Activated CD4-positive, alpha-beta T cell treated with anti-CD3 and anti-CD28 coated beads, Interleukin-2, amount 50 U/mL, for 24 hours (primary cell): ENCODE measurements at regions not wholly inside any gene's neighbourhood (a gene's known extent, or its start where the extent isn't known, plus 50 kb on each side); places are given as distances from the start of the nearest gene placed in this dataset.

Experiments
- DNase-seq, 2 donors: peaks; one replicate each; pipeline ENCODE4 v3.0.0-alpha.2; 2020; ENCODE audit warnings: low read depth in 1 of 2, low spot score in 1 of 2

DNA sequence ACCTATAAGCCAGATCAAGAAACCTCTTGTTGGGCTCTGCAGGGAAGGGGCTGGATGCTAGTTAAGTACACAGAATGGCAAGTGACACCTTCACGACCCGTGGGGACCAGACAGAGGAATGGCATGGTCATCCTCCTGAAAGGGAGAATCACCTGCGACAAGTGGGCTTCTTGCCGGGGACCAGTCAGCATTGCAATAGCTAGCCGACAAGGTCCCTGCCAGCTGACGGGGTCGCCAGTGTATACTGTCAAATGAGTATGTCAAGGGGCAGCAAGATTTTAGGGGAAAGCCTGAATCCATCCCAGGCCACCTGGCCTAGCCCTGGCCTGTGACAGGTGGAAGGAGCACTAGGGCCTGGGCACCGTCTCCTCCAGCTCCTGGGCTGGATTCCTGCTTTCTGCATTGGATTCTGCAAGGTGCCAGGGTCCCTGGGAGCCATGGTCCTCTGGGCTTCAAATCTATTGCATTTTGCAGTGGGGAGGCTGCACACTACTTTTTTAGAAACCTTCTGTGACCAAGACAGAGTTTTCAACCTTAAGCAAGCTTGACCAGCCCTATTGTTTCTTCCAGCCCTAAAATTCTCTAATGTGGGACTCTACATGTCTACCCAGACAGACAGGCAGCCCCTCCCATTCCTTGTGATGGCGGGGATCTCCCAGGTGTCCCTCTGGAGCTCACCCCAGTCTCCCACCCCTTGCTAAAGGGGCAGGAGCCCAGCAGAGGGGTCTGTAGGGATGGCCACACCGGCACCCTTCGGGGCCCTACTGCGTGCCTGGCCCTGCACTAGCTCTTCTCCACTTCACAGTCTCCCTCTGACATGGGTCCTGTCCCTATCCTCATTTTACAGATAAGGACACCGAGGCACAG is 178.5 kb downstream of the GLI2 start:
- no peak for DNase-seq

GRCh38 chr2:120914839-120915521 is 179.3 kb downstream of the GLI2 start:
- no peak for DNase-seq

DNA sequence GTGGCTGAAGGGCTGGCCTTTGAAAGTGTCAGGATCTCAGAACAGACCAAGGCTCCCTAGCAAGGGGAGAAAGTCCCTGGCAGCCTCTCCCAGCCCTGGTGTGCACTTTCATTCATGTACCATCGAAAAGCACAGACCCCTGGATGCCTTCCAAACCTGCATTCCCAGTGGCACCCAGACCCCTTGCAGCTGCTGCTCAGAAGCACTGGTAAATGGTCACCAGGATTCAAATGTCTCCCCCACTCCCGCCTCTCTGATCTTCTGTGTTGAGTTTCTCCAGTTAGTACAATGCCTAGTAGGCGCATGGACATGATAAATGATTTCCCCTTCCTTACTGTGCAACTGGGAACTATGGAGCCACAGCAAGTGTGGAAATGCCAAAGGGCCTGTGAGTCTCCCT is 180.0 kb downstream of the GLI2 start:
- no peak for DNase-seq

GRCh38 chr2:120916446-120916845 is 180.8 kb downstream of the GLI2 start:
- no peak for DNase-seq

DNA sequence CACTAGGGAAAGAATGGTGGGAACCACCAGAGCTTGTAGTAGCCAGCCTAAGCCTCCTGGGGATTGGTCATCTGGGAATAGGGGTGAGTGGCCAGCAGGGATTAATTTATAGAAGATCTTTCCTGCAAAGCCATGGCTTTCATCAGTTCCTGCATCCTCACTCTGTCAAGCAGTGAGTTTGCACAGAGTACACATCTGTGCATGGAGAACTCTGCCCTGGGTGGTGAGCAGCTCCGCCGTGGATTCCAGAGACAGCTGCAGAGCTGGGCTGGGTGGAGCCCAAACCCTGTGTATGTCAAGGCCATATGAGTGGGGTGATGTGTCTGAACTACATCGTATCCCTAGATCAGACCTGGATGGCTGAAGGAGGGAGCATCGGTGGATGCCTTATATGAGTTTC is 182.2 kb downstream of the GLI2 start:
- no peak for DNase-seq

DNA sequence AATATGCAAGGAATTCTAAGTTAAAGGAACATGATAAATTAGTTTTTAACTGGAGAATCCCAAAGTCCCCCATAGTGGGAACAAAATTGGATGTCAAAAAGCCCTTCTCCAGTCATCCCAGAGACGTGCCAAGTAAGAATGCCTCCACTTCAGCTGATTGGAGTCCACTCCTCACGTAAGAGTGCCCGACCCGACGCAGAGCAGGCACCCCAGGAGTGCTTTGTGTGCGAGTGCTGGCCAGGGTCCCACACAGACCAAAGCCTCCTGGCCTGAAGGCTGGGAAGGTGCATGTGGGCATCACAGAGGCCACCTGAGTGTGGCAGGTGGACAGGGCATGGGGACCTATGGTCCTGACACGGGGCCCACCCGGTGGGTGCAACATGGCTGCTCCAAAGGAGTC is 183.5 kb downstream of the GLI2 start:
- no peak for DNase-seq

- DNase-seq: no peak
Observed at GRCh38 chr2:120919771-120920453, 184.2 kb downstream of the GLI2 start.

DNA sequence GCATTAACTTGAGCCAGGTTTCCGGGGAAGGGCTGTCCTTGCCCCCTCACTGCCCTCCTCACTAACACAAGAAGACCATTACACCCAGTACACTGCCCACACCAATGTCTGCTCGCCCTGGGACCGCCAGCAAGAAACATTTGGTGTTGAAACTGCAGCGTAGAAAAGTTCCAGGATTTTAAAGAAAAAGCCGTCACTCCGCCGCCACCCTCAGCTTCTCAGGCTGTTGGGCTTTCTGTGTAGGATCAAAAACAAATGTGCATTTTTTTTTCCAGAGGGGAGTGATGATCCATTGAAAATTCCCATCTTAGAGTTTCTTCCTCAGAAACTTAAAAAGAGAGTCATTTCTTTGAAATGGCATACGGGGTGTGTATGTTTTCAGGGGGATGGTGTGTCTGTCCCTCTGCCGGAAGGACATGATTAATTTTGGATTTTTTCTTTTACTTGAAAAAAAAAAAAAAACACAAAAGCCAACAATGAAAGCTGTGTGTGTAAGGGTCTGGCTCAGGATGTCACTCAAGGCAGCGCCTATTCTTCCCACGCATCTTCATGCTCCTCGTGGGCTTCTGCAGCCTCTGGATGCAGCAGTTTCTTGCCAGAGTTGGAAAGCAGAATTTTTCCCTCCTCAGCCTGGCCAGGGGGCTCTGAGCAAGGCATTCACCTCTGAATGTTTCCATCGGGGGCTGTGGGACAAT is 184.9 kb downstream of the GLI2 start:
- DNase-seq: no peak

DNA sequence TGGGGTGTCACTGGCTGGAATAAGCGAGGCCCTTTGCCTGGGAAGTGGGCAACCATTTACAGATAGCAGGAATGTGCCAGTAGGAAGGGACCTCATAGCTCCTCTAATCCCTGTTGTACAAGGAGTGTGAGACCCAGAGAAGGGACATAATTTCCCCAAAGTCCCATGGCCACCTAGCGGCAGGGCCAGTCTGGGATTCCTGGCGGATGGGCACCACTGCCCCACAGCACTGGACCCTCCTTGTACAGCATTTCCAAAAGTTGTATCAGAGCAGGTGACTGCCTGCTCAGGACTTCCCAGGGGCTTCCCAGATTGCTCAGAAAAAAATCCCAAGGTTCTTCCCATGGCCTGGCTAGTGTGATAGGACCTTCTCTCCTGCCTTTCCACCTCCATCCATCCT is 185.8 kb downstream of the GLI2 start:
- no peak for DNase-seq

DNA sequence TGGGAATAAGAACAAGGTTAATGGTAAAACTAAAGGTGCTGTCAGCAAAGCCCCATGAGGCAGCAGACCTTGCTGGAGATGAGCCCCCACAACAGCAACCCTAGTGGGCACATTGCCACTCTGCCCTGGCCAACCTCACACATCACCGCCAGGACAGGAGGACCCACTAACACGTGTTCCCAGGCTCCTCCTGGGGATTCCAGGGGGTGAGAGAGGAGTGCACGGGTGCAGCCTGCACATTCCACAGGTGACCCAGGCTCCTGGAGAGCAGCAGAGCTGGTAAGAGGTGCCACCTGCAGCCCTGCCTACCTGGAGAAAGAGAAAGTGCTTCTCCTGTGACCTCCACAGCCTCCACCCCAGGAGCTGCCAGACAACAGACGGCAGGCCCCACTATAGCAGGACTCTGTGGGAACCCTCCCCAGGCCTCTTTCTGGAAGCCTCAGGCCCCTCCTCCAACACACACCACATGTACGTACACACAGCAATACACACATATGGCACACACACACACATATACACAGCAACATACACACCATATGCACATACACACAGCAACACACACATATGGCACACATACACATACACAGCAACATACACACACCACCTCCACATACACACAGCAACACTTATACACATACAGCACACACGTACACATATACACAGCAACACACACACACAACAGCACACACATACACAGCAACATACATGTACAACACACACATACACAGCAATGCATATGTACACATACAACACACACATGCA is 187.1 kb downstream of the GLI2 start:
- DNase-seq: no peak

- no peak for DNase-seq
Observed at GRCh38 chr2:120923426-120923825, 187.8 kb downstream of the GLI2 start.

- no peak for DNase-seq
Observed at GRCh38 chr2:120924924-120925323, 189.3 kb downstream of the GLI2 start.

DNA sequence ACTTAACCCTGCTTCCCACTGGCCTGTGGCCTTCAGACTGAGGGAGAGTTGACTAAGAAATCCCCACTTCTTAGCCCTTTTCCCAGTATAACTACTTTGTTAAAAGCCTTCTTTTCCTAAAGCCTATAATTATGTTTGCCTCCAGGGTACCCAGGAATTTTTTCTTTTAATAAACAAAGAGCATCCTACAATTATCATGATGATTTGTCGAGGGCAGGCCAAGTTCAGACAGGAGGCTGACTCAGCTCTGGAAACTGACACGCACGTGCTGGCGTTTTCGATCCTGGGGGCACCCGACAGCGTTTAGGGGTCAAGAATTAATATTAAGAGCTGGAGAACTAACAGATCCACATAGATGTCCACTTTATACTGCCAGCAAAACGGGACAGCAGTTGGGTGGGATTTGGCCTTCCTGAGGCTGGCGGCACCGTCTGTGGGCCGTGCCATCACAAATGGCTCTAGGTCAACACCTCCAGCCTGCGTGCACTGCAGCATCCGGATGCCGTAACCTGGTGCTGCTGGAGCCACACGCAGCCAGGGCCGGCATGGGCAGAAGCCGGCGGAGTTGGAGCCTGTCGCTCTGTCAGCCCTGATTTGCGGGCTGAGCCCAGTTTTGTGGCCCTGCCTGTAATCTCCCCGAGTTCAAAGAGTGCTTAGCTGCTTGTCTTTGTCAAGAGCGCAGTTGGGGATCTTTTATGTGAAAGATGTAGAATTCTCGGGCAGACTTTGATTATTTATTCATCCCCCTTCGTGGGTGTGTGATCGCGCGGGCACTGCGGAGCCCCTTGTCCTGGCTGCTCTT is 191.0 kb downstream of the GLI2 start:
- no peak for DNase-seq

DNA sequence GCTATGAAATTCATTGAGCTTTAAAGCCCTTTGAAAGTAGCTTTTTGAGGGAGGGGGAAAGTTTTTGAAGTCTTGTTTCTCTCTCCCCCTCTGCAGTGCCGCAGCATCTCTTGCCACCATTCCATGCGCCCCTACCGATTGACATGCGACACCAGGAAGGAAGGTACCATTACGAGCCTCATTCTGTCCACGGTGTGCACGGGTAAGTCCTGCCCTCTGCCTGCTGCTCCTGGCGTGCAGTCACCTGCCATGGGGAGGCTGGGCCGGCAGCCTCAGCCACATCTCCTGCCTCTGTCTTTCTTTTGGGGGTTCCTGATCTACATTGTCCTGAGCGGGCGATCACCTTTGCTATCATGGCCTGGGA is 191.6 kb downstream of the GLI2 start:
- no peak for DNase-seq

- DNase-seq: no peak
Observed at GRCh38 chr2:120929829-120930228, 194.2 kb downstream of the GLI2 start.

- DNase-seq: no peak
Observed at GRCh38 chr2:120930236-120930635, 194.6 kb downstream of the GLI2 start.

DNA sequence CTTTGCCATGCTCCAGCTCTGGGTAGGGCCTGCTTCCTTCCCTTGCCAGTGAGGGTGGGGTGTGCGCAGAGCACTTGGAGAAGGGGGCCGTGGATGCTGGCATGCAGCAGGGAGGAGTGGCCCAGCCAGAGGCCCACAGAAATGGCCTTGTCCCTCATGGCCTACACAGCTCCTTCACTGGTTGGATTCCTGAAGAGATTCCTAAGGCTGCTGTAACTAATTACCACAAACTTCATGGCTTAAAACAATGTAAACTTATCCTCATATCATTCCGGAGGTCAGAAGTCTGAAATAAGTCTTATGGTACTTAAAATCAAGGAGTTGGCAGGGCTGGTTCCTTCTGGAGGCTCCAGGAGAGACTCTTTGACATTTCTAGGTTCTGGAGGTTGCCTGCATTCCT is 195.2 kb downstream of the GLI2 start:
- no peak for DNase-seq

- no peak for DNase-seq
Observed at GRCh38 chr2:120932472-120932871, 196.8 kb downstream of the GLI2 start.

DNA sequence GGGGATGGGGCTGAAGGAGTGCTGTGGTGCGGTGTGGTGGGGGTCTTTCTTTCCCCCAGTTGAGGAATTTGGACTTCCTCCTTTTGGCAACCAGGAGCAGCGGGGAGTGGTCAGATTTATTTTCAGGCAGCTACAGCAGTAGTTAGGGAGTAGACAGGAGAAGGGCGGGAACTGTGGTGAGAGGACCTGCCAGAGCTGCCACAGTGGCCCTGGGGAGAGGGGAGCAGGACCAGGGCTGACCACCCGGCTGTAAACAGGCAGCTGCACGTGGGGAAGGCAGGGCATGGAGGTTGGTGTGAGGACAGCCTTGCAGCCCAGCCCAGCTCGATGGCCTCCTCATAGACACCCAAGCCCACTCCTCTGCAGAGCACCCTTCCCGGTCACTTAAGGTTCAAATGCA is 197.2 kb downstream of the GLI2 start:
- DNase-seq: no peak
